Psoas muscle (tissue), 7 donors: ENCODE measurements at regions not wholly inside any gene's neighbourhood (a gene's known extent, or its start where the extent isn't known, plus 50 kb on each side); places are given as distances from the start of the nearest gene placed in this dataset.

ENCODE experiments used
- ATAC-seq, 4 donors: fragments of 200-7000 bp; cut with Tn5 transposase; one replicate each; pipeline ENCODE4 v1.9.1; 2020; ENCODE audit warnings: moderate library complexity in 3 of 4, mild to moderate bottlenecking in 2 of 4
- DNase-seq, 2 donors: peaks; one replicate each; pipeline ENCODE4 v3.0.0-alpha.2; 2020
- H3K27ac ChIP-seq: fragments of 200-600 bp; one replicate; pipeline ENCODE4 v1.8.0; 2022
- H3K27me3 ChIP-seq, 3 donors: fragments of 200-600 bp in 1 of 3; one replicate each; pipeline versions ENCODE4 v1.6.1 to v1.8.0; 2013 to 2022; ENCODE audit warnings: low read length in 2 of 3, mild to moderate bottlenecking in 2 of 3, moderate library complexity in 1 of 3; ENCODE audit not compliant: insufficient read depth in 3 of 3
- H3K36me3 ChIP-seq, 2 donors: fragments of 200-600 bp in 1 of 2; one replicate each; pipeline versions ENCODE4 v1.6.1 to v1.8.0; 2013 to 2022; ENCODE audit warnings: low read depth in 1 of 2, mild to moderate bottlenecking in 1 of 2, moderate library complexity in 1 of 2; ENCODE audit not compliant: insufficient read depth in 1 of 2
- H3K4me1 ChIP-seq: fragments of 200-600 bp; one replicate; pipeline ENCODE4 v1.8.0; 2022
- H3K4me3 ChIP-seq: fragments of 200-600 bp; one replicate; pipeline ENCODE4 v1.8.0; 2022; ENCODE audit warnings: mild to moderate bottlenecking
- H3K9me3 ChIP-seq: fragments of 200-600 bp; one replicate; pipeline ENCODE4 v1.8.0; 2022
- WGBS, 3 donors: extraction: QIAGEN DNeasy Blood & Tissue Kit; methylation state at CpG; one replicate each; pipeline versions ENCODE4 v1.1.6 to v1.1.7; 2013; 5-methylcytosine and 5-hydroxymethylcytosine counted together
- intact Hi-C, 2 donors: fragments of 100-400 bp; cut with DNase I; formaldehyde crosslinking; loops; one replicate each; pipeline versions ENCODE4 v1.11.0 to v1.14.2; 2022
- TF ChIP-seq, protein P1 (sequence below): fragments of 200-600 bp; IDR thresholded peaks from one replicate; pipeline ENCODE4 v1.8.0; 2022; ENCODE audit warnings: antibody characterized with exemption
- donor health status: healthy with polysubstance abuse.
- donor health status: DM: no; HTN: no; CAD: no; lungs with moderate emphysema.
- donor health status: Bipolar disorder and iron deficiency.
- donor health status: healthy.
- donor health status: DM: yes; HTN: yes; CAD: no.
- donor health status: DM: no; HTN: no; CAD: no.
- donor health status: DM: yes; HTN: yes; CAD: no.

DNA sequence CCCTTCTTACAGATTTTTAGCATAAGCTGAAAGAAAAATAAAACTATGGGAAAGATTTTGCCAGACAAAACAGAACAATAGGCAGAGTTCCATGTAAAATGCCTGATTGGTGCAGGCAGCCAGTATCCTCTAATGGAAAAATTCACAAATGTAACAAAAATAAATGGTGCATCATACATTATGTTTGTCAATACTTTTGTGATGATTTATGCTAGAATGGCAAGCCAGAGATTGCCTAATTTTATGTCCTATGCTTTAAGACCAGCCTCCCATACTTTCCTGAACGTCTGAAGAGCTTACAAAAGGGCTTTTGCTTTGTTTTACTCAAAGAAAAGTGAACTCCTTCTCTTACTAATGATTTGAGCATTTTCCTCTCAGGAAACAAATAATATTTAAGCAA is 81.5 kb upstream of the KCNJ15 start:
- no peaks in the 10 kb centered on the region for H3K36me3 ChIP-seq
- H3K27ac ChIP-seq, result no peak overlapping the region
- ATAC-seq, result no peak
- intact Hi-C loops, result no loop called here
- H3K27me3 ChIP-seq, result no peaks in the 10 kb centered on the region
- H3K4me3 ChIP-seq, result no peak overlapping the region
- 38 to 47% (median 44%) methylated on average over 1 of the region's 1 CpG for WGBS, 3 donors
- H3K4me1 ChIP-seq, result no peaks in the 10 kb centered on the region
- no peaks in the 10 kb centered on the region for H3K9me3 ChIP-seq
- TF ChIP-seq, protein P1, sequence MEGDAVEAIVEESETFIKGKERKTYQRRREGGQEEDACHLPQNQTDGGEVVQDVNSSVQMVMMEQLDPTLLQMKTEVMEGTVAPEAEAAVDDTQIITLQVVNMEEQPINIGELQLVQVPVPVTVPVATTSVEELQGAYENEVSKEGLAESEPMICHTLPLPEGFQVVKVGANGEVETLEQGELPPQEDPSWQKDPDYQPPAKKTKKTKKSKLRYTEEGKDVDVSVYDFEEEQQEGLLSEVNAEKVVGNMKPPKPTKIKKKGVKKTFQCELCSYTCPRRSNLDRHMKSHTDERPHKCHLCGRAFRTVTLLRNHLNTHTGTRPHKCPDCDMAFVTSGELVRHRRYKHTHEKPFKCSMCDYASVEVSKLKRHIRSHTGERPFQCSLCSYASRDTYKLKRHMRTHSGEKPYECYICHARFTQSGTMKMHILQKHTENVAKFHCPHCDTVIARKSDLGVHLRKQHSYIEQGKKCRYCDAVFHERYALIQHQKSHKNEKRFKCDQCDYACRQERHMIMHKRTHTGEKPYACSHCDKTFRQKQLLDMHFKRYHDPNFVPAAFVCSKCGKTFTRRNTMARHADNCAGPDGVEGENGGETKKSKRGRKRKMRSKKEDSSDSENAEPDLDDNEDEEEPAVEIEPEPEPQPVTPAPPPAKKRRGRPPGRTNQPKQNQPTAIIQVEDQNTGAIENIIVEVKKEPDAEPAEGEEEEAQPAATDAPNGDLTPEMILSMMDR, result no peak
- DNase-seq, result no peak

DNA sequence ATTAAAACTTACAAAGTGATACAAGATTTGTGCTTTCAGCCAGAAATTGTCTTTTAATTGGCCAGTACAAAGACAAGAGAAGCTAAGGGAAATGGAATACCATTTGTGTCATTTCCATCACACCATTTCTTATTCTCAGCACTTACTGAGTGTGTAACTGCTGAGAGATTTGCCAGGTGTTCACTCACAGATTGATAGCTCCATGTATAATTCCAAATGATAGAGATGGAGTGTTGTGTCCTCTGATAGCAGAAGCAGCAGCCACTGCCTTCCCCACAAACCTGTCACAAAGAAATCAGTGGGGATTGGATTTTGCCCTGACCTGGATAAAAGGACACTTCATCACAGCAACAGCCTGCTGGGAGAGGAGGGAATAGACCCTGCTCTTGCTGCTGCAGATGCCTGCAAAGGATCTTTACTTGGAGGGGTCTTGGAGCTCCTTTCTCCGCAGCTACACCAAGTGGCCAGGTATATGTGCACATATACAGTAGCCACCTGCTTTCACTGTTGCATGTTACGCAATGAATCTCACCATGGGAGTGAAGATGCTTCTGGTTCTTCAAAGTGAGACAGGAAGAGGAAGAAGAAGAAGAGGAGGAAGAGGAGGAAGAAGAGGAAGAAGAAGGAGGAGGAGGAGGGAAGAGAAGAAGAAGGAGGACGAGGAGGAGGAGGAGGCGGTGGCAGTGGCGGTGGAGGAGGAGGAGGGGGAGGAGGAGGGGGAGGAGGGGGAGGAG is 78.7 kb upstream of the KCNJ15 start:
- no peak overlapping the region for H3K27ac ChIP-seq
- intact Hi-C loops, result no loop called here
- 83 to 97% (median 91%) methylated on average over 2 to 5 of the region's 5 CpGs for WGBS, 3 donors
- TF ChIP-seq, protein P1, result no peak
- ATAC-seq, result no peak
- no peaks in the 10 kb centered on the region for H3K36me3 ChIP-seq
- H3K27me3 ChIP-seq, result no peaks in the 10 kb centered on the region
- H3K4me3 ChIP-seq, result no peak overlapping the region
- H3K9me3 ChIP-seq, result no peaks in the 10 kb centered on the region
- no peak for DNase-seq
- H3K4me1 ChIP-seq, result no peaks in the 10 kb centered on the region

DNA sequence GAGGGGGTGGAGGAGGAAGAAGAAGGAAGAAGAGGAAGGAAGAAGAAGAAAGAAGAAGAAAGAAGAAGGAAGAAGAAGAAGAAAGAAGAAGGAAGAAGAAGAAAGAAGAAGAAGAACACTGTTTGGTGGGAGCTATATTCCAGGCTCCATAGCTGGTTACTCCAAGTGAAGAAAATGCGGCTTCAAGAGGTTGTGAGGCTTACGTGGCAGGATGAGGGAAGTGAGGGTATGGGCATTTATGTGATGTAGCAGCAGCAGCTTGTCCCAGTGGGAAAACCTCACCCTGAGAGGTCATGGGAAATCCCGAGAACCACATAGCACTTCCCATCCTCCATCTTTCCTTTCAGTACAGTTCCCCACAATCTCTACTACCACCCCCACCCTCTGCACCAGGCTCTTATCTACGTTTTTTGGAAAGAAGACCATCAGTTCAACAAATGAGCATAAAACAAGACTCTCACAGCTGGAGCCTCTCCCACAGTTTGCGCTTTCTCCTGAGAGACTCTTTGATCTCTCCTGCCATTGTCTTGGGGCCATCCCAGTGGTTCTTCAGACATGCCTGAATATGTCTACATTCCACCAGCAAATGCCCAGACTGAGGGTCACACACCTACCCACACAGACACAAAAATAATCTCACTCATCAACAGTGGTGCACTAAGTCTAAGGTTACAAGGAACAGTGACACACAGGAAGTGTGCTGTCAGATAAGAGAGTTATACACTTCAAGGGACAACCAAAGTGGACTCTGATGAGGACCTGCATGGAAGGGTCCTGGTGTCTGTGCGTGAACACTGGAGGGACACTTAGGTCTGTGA is 77.9 kb upstream of the KCNJ15 start:
- DNase-seq, result no peak
- TF ChIP-seq, protein P1, result no peak
- no peak overlapping the region for H3K4me3 ChIP-seq
- no peak overlapping the region for H3K27ac ChIP-seq
- H3K36me3 ChIP-seq, result no peaks in the 10 kb centered on the region
- H3K9me3 ChIP-seq, result no peaks in the 10 kb centered on the region
- no peak for ATAC-seq
- H3K4me1 ChIP-seq, result no peaks in the 10 kb centered on the region
- H3K27me3 ChIP-seq, result no peaks in the 10 kb centered on the region
- intact Hi-C loops, result no loop called here
- 76 to 82% (median 82%) methylated on average over 6 of the region's 6 CpGs for WGBS, 3 donors

DNA sequence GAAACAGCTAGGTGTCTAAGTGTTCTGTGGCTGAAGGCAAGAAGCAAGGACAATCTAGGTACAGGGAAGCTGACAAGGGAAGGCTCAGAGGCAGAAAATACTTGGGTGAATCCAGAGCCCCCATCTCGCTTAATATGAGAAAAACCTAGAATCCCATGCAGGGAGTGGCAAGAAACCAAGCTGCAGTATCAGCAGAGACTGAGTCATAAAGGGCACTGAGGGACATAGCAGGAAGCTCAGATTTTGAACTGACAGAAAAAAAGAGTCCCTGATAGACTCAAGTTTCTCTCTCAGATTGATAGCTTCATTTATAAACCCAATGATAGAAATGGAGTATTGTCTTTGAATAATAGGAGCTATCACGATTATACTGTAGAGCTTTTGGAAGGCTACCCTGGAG is 77.3 kb upstream of the KCNJ15 start:
- no peaks in the 10 kb centered on the region for H3K4me1 ChIP-seq
- no peaks in the 10 kb centered on the region for H3K36me3 ChIP-seq
- TF ChIP-seq, protein P1, result no peak
- no peaks in the 10 kb centered on the region for H3K27me3 ChIP-seq
- no peaks in the 10 kb centered on the region for H3K9me3 ChIP-seq
- DNase-seq, result no peak
- ATAC-seq, result no peak
- no peak overlapping the region for H3K27ac ChIP-seq
- H3K4me3 ChIP-seq, result no peak overlapping the region
- intact Hi-C loops, result no loop called here
- WGBS, 3 donors, result 86 to 91% (median 88%) methylated on average over 2 of the region's 2 CpGs
